A673 (cell line): ENCODE measurements at regions not wholly inside any gene's neighbourhood (a gene's known extent, or its start where the extent isn't known, plus 50 kb on each side); places are given as distances from the start of the nearest gene placed in this dataset.

Experiments
- EZH2 ChIP-seq: fragments of 200-600 bp; sonication (generic); IDR thresholded peaks from 2 replicates; pipeline ENCODE4 v1.6.1; 2017; ENCODE audit warnings: borderline replicate concordance, low read depth, mild to moderate bottlenecking, mixed read lengths, antibody characterized with exemption, low read length; ENCODE audit not compliant: poor library complexity, severe bottlenecking
- TF ChIP-seq, protein P1 (sequence below): fragments of 300-800, 200-600 bp; sonication (generic); conservative IDR thresholded peaks from 2 replicates; pipeline ENCODE4 v1.5.1; 2017; ENCODE audit warnings: low read depth, mild to moderate bottlenecking, antibody characterized with exemption, low read length, moderate library complexity, mixed read lengths

DNA sequence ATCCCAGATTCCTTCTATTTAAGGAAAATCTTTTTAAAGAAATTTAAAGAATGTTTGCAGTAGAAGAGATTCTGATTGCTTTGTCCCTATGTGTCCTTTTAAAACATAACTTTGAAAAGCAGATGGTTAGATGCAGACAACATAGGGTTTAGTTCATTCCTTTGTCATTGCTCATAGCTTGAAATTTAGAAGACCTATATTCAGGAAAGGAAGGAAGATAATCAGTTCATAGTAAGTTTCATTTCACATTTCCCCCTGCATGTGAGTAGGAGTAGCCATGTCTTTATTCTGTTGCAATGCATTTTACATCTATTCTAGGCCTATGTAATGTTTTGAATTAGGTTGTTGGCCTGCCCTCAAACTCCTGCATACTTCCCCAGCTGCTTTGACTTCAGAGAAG, 197.9 kb upstream of the GRIK2 start:
- TF ChIP-seq, protein P1, sequence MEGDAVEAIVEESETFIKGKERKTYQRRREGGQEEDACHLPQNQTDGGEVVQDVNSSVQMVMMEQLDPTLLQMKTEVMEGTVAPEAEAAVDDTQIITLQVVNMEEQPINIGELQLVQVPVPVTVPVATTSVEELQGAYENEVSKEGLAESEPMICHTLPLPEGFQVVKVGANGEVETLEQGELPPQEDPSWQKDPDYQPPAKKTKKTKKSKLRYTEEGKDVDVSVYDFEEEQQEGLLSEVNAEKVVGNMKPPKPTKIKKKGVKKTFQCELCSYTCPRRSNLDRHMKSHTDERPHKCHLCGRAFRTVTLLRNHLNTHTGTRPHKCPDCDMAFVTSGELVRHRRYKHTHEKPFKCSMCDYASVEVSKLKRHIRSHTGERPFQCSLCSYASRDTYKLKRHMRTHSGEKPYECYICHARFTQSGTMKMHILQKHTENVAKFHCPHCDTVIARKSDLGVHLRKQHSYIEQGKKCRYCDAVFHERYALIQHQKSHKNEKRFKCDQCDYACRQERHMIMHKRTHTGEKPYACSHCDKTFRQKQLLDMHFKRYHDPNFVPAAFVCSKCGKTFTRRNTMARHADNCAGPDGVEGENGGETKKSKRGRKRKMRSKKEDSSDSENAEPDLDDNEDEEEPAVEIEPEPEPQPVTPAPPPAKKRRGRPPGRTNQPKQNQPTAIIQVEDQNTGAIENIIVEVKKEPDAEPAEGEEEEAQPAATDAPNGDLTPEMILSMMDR = no peak
- no peak for TF ChIP-seq EZH2
